GM12875 (cell line): ENCODE measurements at regions not wholly inside any gene's neighbourhood (a gene's known extent, or its start where the extent isn't known, plus 50 kb on each side); places are given as distances from the start of the nearest gene placed in this dataset.

Experiments
- H3K4me3 ChIP-seq: one replicate; pipeline ENCODE4 v1.5.1; 2011; ENCODE audit warnings: low read depth, low read length, control low read depth
- CTCF ChIP-seq: IDR thresholded peaks from 2 replicates; pipeline ENCODE4 v1.5.1; 2011; ENCODE audit warnings: low read depth, mild to moderate bottlenecking, control low read depth, inconsistent platforms, low read length, moderate library complexity, borderline replicate concordance; ENCODE audit not compliant: insufficient read depth

- no peak for TF ChIP-seq CTCF
- no peak overlapping the region for H3K4me3 ChIP-seq
Measured at GRCh38 chr1:227434808-227435444, 116.6 kb upstream of the CDC42BPA start.

DNA sequence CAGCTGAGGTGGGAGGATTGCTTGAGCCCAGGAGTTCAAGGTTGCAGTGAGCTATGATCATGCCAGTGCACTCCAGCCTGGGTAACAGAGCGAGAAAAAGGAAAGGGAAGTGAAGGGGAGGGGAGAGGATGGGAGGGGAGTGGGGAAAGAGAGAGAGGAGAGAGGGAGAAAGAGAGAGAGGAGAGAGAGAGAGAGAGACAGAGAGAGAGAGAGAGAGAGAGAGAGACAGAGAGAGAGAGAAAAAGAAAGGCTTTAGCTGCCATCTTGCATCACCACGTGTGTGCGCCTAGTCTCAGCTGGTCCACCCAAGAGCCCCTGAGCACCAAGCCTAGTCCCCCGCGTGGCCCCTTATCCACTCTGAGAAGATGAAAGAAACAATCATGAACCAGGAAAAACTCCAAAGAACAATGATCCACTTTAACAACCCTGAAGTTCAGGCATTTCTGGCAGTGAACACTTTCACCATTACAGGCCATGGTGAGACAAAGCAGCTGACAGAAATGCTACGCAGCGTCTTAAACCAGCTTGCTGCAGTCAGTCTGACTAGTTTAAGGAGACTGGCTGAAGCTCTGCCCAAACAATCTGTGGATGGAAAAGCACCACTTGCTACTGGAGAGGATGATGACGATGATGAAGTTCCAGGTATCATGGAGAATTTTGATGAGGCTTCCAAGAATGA, 115.5 kb upstream of the CDC42BPA start:
- TF ChIP-seq CTCF: no peak
- H3K4me3 ChIP-seq: no peak overlapping the region

DNA sequence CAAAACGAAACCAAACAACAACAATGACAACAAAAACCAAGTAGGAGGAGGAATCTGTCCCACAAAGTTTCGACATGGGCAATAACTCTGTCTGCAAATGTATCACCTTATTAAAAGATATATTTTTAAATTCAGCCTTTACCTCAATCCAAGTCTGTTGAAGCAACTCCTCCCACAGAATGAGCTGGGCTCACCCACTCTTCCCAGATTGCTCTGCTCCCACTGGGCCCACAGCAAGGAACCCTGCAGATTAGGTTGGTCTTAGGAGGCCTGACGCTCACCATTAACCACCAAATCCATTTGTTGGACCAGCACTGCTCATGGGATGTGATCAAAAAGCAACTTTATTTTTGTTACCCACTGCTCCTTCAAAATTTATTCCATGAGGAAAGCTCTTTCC, 114.7 kb upstream of the CDC42BPA start:
- no peak for TF ChIP-seq CTCF
- H3K4me3 ChIP-seq: no peak overlapping the region

DNA sequence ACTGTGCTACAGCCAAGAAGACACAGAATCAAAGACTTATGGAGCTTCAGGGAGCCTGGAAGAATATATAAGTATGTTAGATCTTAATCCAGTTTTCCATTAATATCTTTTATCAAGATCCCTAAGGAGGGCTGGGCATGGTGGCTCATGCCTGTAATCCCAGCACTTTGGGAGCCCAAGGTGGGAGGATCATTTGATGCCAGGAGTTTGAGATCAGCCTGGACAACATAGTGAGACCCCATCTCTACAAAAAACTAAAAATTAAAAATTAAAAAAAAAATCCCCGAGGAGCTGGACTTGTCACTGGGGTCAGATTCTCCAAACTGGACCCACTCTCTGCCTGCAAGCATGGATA, 113.9 kb upstream of the CDC42BPA start:
- H3K4me3 ChIP-seq: no peak overlapping the region
- no peak for TF ChIP-seq CTCF

- H3K4me3 ChIP-seq: no peak overlapping the region
- no peak for TF ChIP-seq CTCF
Measured at GRCh38 chr1:227429447-227430359, 111.4 kb upstream of the CDC42BPA start.

DNA sequence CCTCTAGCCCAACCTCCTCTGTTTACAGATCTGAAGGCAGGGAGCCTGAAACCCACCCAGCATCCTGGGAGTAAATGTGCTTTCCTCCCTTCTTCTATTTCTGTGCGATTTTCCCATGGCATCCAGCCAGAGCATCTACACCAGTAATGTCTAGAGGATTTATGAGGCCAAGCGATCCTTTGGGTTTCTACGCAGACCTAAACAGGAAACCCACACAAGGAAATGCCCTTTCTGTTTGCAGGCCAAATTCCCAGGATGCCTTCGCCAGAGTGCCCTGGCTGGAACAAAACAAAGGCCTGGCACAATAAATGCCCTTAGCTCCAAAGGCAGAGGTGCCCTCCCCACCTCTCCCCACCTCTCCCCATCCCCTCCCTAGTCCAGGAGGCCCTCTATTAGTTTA, 110.5 kb upstream of the CDC42BPA start:
- H3K4me3 ChIP-seq: no peak overlapping the region
- TF ChIP-seq CTCF: no peak
